ENCODE measurements at regions not wholly inside any gene's neighbourhood (a gene's known extent, or its start where the extent isn't known, plus 50 kb on each side); places are given as distances from the start of the nearest gene placed in this dataset.

- H3K9ac ChIP-seq (ENCODE audit: low read depth in 2 of 2, low read length in 2 of 2): no peak overlapping the region
- no peaks in the 10 kb centered on the region for H3K9me3 ChIP-seq
- H3K36me3 ChIP-seq: no peaks in the 10 kb centered on the region
- H3K4me1 ChIP-seq: no peaks in the 10 kb centered on the region
- no peak overlapping the region for H3K27ac ChIP-seq
- intact Hi-C loops (cut with DNase I): no loop called here
- H3K27me3 ChIP-seq: no peaks in the 10 kb centered on the region
- no peak for DNase-seq
- TF ChIP-seq CTCF (IDR thresholded peaks at IDR 0.05): no peak
- no peak overlapping the region for H3K4me3 ChIP-seq
Observed at GRCh38 chr12:45580356-45580969, 149.0 kb upstream of the ARID2 start.

GRCh38 chr12:45581112-45581511, 148.4 kb upstream of the ARID2 start:
- TF ChIP-seq CTCF (IDR thresholded peaks at IDR 0.05): no peak
- Histone ChIP-seq H3K4me1 (no peaks in the 10 kb centered on the region), H3K9me3 (no peaks in the 10 kb centered on the region), H3K27ac (no peak overlapping the region), H3K27me3 (no peaks in the 10 kb centered on the region), H3K36me3 (no peaks in the 10 kb centered on the region), H3K4me3 (no peak overlapping the region), H3K9ac (ENCODE audit: low read depth in 2 of 2, low read length in 2 of 2) (no peak overlapping the region)
- DNase-seq: no peak
- intact Hi-C loops (cut with DNase I): no loop called here

- Histone ChIP-seq H3K4me1 (peaks cover 3% of the 10 kb centered on the region), H3K9me3 (no peaks in the 10 kb centered on the region), H3K4me3 (no peak overlapping the region), H3K9ac (ENCODE audit: low read depth in 2 of 2, low read length in 2 of 2) (no peak overlapping the region), H3K27ac (peak overlapping the region; percentile 29), H3K36me3 (no peaks in the 10 kb centered on the region), H3K27me3 (no peaks in the 10 kb centered on the region)
- no peak for DNase-seq
- no peak for TF ChIP-seq CTCF (IDR thresholded peaks at IDR 0.05)
- intact Hi-C loops (cut with DNase I): no loop called here
Observed at GRCh38 chr12:45582536-45582935, 147.0 kb upstream of the ARID2 start.

GRCh38 chr12:45582986-45583659, 146.4 kb upstream of the ARID2 start:
- no peak overlapping the region for H3K4me3 ChIP-seq
- H3K36me3 ChIP-seq: no peaks in the 10 kb centered on the region
- intact Hi-C loops (cut with DNase I): no loop called here
- DNase-seq: peak; percentile 43
- H3K27ac ChIP-seq: peak overlapping the region; percentile 29
- no peak overlapping the region for H3K9ac ChIP-seq (ENCODE audit: low read depth in 2 of 2, low read length in 2 of 2)
- no peaks in the 10 kb centered on the region for H3K27me3 ChIP-seq
- TF ChIP-seq CTCF (IDR thresholded peaks at IDR 0.05): no peak
- H3K4me1 ChIP-seq: peaks cover 3% of the 10 kb centered on the region
- no peaks in the 10 kb centered on the region for H3K9me3 ChIP-seq

GRCh38 chr12:45584336-45584735, 145.2 kb upstream of the ARID2 start:
- Histone ChIP-seq H3K27ac (no peak overlapping the region), H3K9ac (ENCODE audit: low read depth in 2 of 2, low read length in 2 of 2) (no peak overlapping the region), H3K9me3 (no peaks in the 10 kb centered on the region), H3K27me3 (no peaks in the 10 kb centered on the region), H3K4me1 (peaks cover 3% of the 10 kb centered on the region), H3K4me3 (no peak overlapping the region), H3K36me3 (no peaks in the 10 kb centered on the region)
- intact Hi-C loops (cut with DNase I): no loop called here
- no peak for DNase-seq
- no peak for TF ChIP-seq CTCF (IDR thresholded peaks at IDR 0.05)
